Adrenal gland (tissue), 9 donors: ENCODE measurements at regions not wholly inside any gene's neighbourhood (a gene's known extent, or its start where the extent isn't known, plus 50 kb on each side); places are given as distances from the start of the nearest gene placed in this dataset.

Experiments used
- DNase-seq, 7 donors: peaks; one replicate each; pipeline ENCODE4 v3.0.0-alpha.2; 2019 to 2020
- H3K27ac ChIP-seq, 5 donors: fragments of 200-600 bp; sonication (generic) in 4 of 5; 1 replicate in 3 of 5; 2 replicates in 2 of 5; pipeline versions ENCODE4 v1.5.1 to v1.8.0; 2016 to 2020; ENCODE audit warnings: mild to moderate bottlenecking in 1 of 5
- H3K27me3 ChIP-seq: fragments of 200-600 bp; 2 replicates; pipeline ENCODE4 v1.8.0; 2021
- H3K36me3 ChIP-seq, 2 donors: fragments of 200-600 bp; replicated peaks in 1 of 2; 1 replicate in 1 of 2; 2 replicates in 1 of 2; pipeline versions ENCODE4 v1.5.1 to v1.8.0; 2018 to 2022
- H3K4me1 ChIP-seq, 2 donors: fragments of 200-600 bp; replicated peaks in 1 of 2; 1 replicate in 1 of 2; 2 replicates in 1 of 2; pipeline versions ENCODE4 v1.5.1 to v1.8.0; 2018 to 2021
- H3K4me3 ChIP-seq, 4 donors: fragments of 200-600 bp; sonication (generic) in 3 of 4; one replicate each; pipeline ENCODE4 v1.5.1; 2016 to 2018
- H3K9me3 ChIP-seq, 3 donors: fragments of 200-600 bp; sonication (generic) in 1 of 3; replicated peaks in 1 of 3; 1 replicate in 2 of 3; 2 replicates in 1 of 3; pipeline versions ENCODE4 v1.5.1 to v1.8.0; 2016 to 2021
- POLR2A ChIP-seq, 2 donors: fragments of 450-650 bp; IDR thresholded peaks; one replicate each; pipeline ENCODE4 v1.6.1; 2017; ENCODE audit warnings: antibody characterized with exemption in 2 of 2, mild to moderate bottlenecking in 2 of 2, moderate library complexity in 1 of 2
- WGBS, 4 donors: extraction: QIAGEN DNeasy Blood & Tissue Kit in 2 of 4; methylation state at CpG; one replicate each; pipeline versions ENCODE4 v1.1.5 to v1.1.7; 2013 to 2017; 5-methylcytosine and 5-hydroxymethylcytosine counted together
- intact Hi-C, 2 donors: fragments of 100-400 bp; cut with DNase I; formaldehyde crosslinking; loops; one replicate each; pipeline versions ENCODE4 v1.14.1 to v1.15.0; 2022 to 2023
- TF ChIP-seq, protein P1 (sequence below), 6 experiments: fragments of 450-650 bp in 4 of 6; fragments of 200-600 bp in 2 of 6; sonication (generic) in 1 of 6; IDR thresholded peaks; 1 replicate in 5 of 6; 2 replicates in 1 of 6; pipeline versions ENCODE4 v1.5.1 to v1.8.0; 2016 to 2021; ENCODE audit warnings: antibody characterized with exemption in 6 of 6, mild to moderate bottlenecking in 2 of 6, moderate library complexity in 1 of 6
- donor health status: healthy with polysubstance abuse.
- donor health status: Bipolar disorder and iron deficiency.
- donor health status: DM: yes; HTN: yes; CAD: no.
- donor health status: DM: no; HTN: no; CAD: no.
- donor health status: DM: no; HTN: no; CAD: no.

DNA sequence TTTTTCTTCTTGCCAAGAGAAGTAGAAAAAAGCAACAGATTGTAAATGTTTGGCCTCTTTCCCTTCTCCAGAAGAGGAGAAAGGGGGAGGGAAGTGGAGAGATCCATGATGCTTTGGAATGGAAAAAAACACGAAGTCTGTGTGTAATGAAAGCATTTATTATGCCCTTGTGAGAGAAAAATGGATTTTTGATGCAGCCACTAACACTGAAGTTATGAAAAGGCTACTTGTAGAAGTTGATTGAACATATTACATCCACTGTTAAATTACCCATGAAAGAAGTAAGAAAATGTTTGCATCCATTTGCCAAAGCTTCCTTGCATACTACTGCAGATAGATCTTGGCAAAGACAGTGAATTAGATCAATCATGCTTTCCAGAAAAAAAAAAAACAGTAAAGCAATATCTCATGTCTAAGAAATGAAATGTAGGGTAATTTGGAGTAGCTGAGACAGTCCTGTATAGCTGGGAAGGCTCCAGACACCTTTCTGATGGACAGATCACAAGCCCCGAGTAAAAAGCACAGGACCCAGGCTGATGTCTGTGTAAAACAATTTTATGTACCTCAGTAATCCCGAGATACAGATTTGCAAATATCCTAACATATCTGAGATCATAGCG, 295.5 kb downstream of the PLOD2 start:
- Histone ChIP-seq H3K4me1 (peaks cover 0 to 6% of the 10 kb centered on the region in 2 donors), H3K36me3 (no peaks in the 10 kb centered on the region), H3K27me3 (no peaks in the 10 kb centered on the region), H3K9me3 (no peaks in the 10 kb centered on the region), H3K27ac (peak overlapping the region in 2 of 5 donors; percentile 40 to 56), H3K4me3 (no peak overlapping the region)
- WGBS, 4 donors, result 27 to 36% (median 31%) methylated on average over 4 of the region's 4 CpGs
- peak in 1 of 7 donors; percentile 19 for DNase-seq
- TF ChIP-seq POLR2A (IDR thresholded peaks at IDR 0.05), result no peak
- TF ChIP-seq, protein P1, sequence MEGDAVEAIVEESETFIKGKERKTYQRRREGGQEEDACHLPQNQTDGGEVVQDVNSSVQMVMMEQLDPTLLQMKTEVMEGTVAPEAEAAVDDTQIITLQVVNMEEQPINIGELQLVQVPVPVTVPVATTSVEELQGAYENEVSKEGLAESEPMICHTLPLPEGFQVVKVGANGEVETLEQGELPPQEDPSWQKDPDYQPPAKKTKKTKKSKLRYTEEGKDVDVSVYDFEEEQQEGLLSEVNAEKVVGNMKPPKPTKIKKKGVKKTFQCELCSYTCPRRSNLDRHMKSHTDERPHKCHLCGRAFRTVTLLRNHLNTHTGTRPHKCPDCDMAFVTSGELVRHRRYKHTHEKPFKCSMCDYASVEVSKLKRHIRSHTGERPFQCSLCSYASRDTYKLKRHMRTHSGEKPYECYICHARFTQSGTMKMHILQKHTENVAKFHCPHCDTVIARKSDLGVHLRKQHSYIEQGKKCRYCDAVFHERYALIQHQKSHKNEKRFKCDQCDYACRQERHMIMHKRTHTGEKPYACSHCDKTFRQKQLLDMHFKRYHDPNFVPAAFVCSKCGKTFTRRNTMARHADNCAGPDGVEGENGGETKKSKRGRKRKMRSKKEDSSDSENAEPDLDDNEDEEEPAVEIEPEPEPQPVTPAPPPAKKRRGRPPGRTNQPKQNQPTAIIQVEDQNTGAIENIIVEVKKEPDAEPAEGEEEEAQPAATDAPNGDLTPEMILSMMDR (IDR thresholded peaks at IDR 0.05), result no peak
- intact Hi-C loops, result no loop called here

DNA sequence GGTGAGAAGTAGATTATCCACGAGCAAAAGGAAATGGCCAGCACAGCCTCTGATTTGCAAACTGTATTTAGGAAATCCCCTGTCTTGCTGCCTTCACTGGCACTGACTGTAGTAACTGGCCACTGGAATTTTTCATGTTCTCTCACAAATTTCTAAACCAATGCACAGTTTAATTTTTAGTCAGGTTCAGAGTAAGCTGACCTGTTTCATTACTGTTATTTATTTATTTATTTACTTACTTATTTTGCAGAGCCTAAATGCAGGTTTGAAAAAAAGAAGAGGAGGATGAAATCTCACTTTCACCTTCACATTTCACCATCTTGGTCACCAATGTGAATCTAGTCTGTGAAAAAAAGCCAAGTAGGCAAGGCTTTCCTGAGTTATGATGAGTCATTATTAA, 291.0 kb downstream of the PLOD2 start:
- H3K27me3 ChIP-seq, result no peaks in the 10 kb centered on the region
- H3K4me3 ChIP-seq, result no peak overlapping the region
- 41 to 60% (median 54%) methylated on average over 1 of the region's 1 CpG for WGBS, 4 donors
- DNase-seq, result no peak
- peaks cover 0 to 6% of the 10 kb centered on the region in 2 donors for H3K4me1 ChIP-seq
- intact Hi-C loops, result no loop called here
- TF ChIP-seq POLR2A (IDR thresholded peaks at IDR 0.05), result no peak
- TF ChIP-seq, protein P1 (IDR thresholded peaks at IDR 0.05), result no peak
- H3K9me3 ChIP-seq, result no peaks in the 10 kb centered on the region
- H3K36me3 ChIP-seq, result no peaks in the 10 kb centered on the region
- H3K27ac ChIP-seq, result no peak overlapping the region

DNA sequence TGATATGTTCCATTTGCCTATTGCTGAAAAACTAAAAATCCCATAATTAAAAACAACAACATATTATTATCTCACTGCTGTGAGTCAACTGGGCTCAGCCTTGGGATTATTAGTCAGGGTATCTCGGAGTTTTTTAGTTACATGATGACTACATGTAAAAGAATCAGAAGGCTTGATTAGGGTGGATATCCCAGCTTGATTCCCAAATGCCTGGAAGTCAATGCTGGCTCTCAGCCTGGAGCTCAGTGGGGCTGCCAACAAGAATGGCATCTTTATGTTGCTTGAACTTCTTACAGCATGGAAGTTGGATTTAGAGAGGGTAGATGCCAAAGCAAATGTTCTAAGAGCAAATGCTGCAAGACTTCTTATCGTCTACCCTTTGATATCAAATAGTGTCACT, 278.5 kb downstream of the PLOD2 start:
- no peaks in the 10 kb centered on the region for H3K27me3 ChIP-seq
- no peak overlapping the region for H3K27ac ChIP-seq
- H3K4me3 ChIP-seq, result no peak overlapping the region
- DNase-seq, result no peak
- H3K36me3 ChIP-seq, result no peaks in the 10 kb centered on the region
- H3K9me3 ChIP-seq, result no peaks in the 10 kb centered on the region
- WGBS, 4 donors, result 56 to 72% (median 64%) methylated on average over 2 of the region's 2 CpGs
- no peak for TF ChIP-seq POLR2A (IDR thresholded peaks at IDR 0.05)
- TF ChIP-seq, protein P1 (IDR thresholded peaks at IDR 0.05), result no peak
- no peaks in the 10 kb centered on the region for H3K4me1 ChIP-seq
- intact Hi-C loops, result no loop called here

DNA sequence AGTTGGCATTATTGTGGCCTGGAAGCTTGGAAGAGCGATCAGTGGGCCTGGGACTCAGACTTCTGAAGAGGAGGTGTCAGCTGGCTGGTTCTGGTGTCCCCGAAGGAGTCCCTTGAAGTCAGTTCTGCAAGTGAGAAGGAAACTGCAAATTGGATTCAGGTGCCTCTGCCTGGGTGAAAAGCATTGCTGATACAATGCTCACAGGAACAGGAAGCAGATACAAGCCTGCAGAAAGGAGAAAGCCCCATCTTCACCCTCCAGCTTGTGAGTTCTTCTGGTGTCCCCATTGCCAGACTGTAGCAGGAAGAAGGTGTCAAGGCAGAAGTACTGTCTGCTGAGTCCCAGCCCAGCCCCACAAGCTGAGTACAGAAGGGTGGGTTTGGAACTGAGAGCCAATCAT, 271.3 kb downstream of the PLOD2 start:
- 72 to 85% (median 80%) methylated on average over 2 of the region's 2 CpGs for WGBS, 4 donors
- Histone ChIP-seq H3K27ac (no peak overlapping the region), H3K36me3 (no peaks in the 10 kb centered on the region), H3K9me3 (no peaks in the 10 kb centered on the region), H3K4me1 (no peaks in the 10 kb centered on the region), H3K4me3 (no peak overlapping the region), H3K27me3 (no peaks in the 10 kb centered on the region)
- intact Hi-C loops, result no loop called here
- TF ChIP-seq, protein P1 (IDR thresholded peaks at IDR 0.05), result no peak
- no peak for TF ChIP-seq POLR2A (IDR thresholded peaks at IDR 0.05)
- no peak for DNase-seq
